HL-60 (cell line): ENCODE measurements at regions not wholly inside any gene's neighbourhood (a gene's known extent, or its start where the extent isn't known, plus 50 kb on each side); places are given as distances from the start of the nearest gene placed in this dataset.

ENCODE experiments used
- DNase-seq, 2 experiments: peaks; one replicate each; pipeline ENCODE4 v3.0.0-alpha.2; 2010 to 2020; ENCODE audit warnings: low read depth in 1 of 2, low spot score in 1 of 2
- H3K27ac ChIP-seq: fragments of 250-450 bp; sonication (Bioruptor Pico); replicated peaks from 2 replicates; pipeline ENCODE4 v1.5.1; 2020; ENCODE audit warnings: mild to moderate bottlenecking, moderate library complexity
- H3K27me3 ChIP-seq: fragments of 250-450 bp; sonication (Bioruptor Pico); 2 replicates; pipeline ENCODE4 v1.5.1; 2021; ENCODE audit warnings: mild to moderate bottlenecking, moderate library complexity; ENCODE audit not compliant: insufficient read depth, poor library complexity, severe bottlenecking
- H3K4me3 ChIP-seq: replicated peaks from 2 replicates; pipeline ENCODE4 v1.5.1; 2011; ENCODE audit warnings: mild to moderate bottlenecking, control low read depth, low read length; ENCODE audit not compliant: insufficient read depth
- CTCF ChIP-seq: IDR thresholded peaks from one replicate; pipeline ENCODE4 v1.5.1; 2011; ENCODE audit warnings: low read length, control low read depth, inconsistent platforms; ENCODE audit not compliant: insufficient read depth
- GABPA ChIP-seq: IDR thresholded peaks from 2 replicates; pipeline ENCODE4 v1.6.1; 2012; ENCODE audit warnings: low read depth
- POLR2AphosphoS5 ChIP-seq: IDR thresholded peaks from 2 replicates; pipeline ENCODE4 v1.6.1; 2012; ENCODE audit warnings: low read depth
- REST ChIP-seq: IDR thresholded peaks from 2 replicates; pipeline ENCODE4 v1.6.1; 2012; ENCODE audit warnings: low read depth; ENCODE audit not compliant: insufficient replicate concordance
- SPI1 ChIP-seq: IDR thresholded peaks from 2 replicates; pipeline ENCODE4 v1.6.1; 2012; ENCODE audit warnings: low read depth, mild to moderate bottlenecking, borderline replicate concordance

- Histone ChIP-seq H3K27ac (no peak overlapping the region), H3K4me3 (no peak overlapping the region), H3K27me3 (no peaks in the 10 kb centered on the region)
- TF ChIP-seq GABPA (no peak), CTCF (no peak), SPI1 (no peak)
- DNase-seq, result no peak
These were observed 83.4 kb downstream of the SYNE3 start for GRCh38 chr14:95433094-95433478.

GRCh38 chr14:95432144-95433093, 84.0 kb downstream of the SYNE3 start:
- no peak overlapping the region for H3K27ac ChIP-seq
- H3K27me3 ChIP-seq, result no peaks in the 10 kb centered on the region
- TF ChIP-seq GABPA (no peak), POLR2AphosphoS5 (no peak), SPI1 (no peak), CTCF (no peak), REST (no peak)
- no peak overlapping the region for H3K4me3 ChIP-seq
- no peak for DNase-seq

- Histone ChIP-seq H3K4me3 (no peak overlapping the region), H3K27ac (no peak overlapping the region), H3K27me3 (no peaks in the 10 kb centered on the region)
- TF ChIP-seq REST (no peak), CTCF (peak; percentile 42)
- peak in 1 of 2 experiments; percentile 20 for DNase-seq
These were observed 85.0 kb downstream of the SYNE3 start for GRCh38 chr14:95431199-95432143.
